ENCODE measurements at regions not wholly inside any gene's neighbourhood (a gene's known extent, or its start where the extent isn't known, plus 50 kb on each side); places are given as distances from the start of the nearest gene placed in this dataset.

GRCh38 chr14:38432186-38432585 lies 176.3 kb upstream of the CLEC14A start:
- Histone ChIP-seq H4K5ac (ENCODE audit: insufficient read length, low read depth, low read length) (no peak overlapping the region), H3K4me3 (ENCODE audit: extremely low read depth in 1 of 4, insufficient read depth in 2 of 4, low read depth in 3 of 4, low read length in 4 of 4) (no peak overlapping the region), H3K79me1 (ENCODE audit: low read depth, low read length) (no peaks in the 10 kb centered on the region), H3K9ac (replicated peaks in 1 of 4; ENCODE audit: extremely low read depth in 1 of 4, low read depth in 3 of 4, low read length in 3 of 4) (no peak overlapping the region), H2BK5ac (ENCODE audit: low read depth, low read length) (no peak overlapping the region), H3K27me3 (replicated peaks in 1 of 4; ENCODE audit: control insufficient read depth in 3 of 4, extremely low read depth in 1 of 4, insufficient read depth in 3 of 4, low read length in 3 of 4) (no peaks in the 10 kb centered on the region), H2BK120ac (replicated peaks; ENCODE audit: low read depth, low read length) (no peak overlapping the region), H2BK12ac (ENCODE audit: low read depth, low read length) (no peak overlapping the region), H3K4me1 (replicated peaks in 1 of 4; ENCODE audit: control insufficient read depth in 3 of 4, insufficient read depth in 4 of 4, low read length in 3 of 4) (no peaks in the 10 kb centered on the region), H3K23me2 (ENCODE audit: low read depth, low read length) (no peaks in the 10 kb centered on the region; the same call in 1 of the 2 replicates), H3K56ac (replicated peaks; ENCODE audit: insufficient read length, low read depth, low read length) (no peak overlapping the region), H2AK5ac (ENCODE audit: low read depth, low read length) (no peak overlapping the region), H3K9me3 (ENCODE audit: insufficient read depth in 2 of 2, low read depth in 1 of 2, low read length in 1 of 2) (no peaks in the 10 kb centered on the region), H2AFZ (ENCODE audit: low read length) (no peak overlapping the region), H3K27ac (ENCODE audit: low read depth, low read length) (no peak overlapping the region), H3K4me2 (ENCODE audit: insufficient read depth in 1 of 2, low read depth in 2 of 2, low read length in 2 of 2) (no peak overlapping the region), H4K8ac (ENCODE audit: extremely low read depth, insufficient read depth, low read length) (no peak overlapping the region), H4K91ac (replicated peaks; ENCODE audit: insufficient read length, low read length) (no peak overlapping the region), H3K14ac (ENCODE audit: insufficient read length) (no peak overlapping the region), H3K79me2 (ENCODE audit: control insufficient read depth in 1 of 2, insufficient read depth in 2 of 2, low read length in 2 of 2) (no peaks in the 10 kb centered on the region), H3K36me3 (ENCODE audit: control insufficient read depth in 2 of 4, insufficient read depth in 4 of 4, low read length in 3 of 4) (no peaks in the 10 kb centered on the region), H3K4ac (replicated peaks; ENCODE audit: insufficient read length, low read depth, low read length) (no peak overlapping the region), H2BK20ac (ENCODE audit: low read length) (no peak overlapping the region), H2BK15ac (ENCODE audit: low read length) (no peak overlapping the region), H3K23ac (ENCODE audit: insufficient read length) (no peak overlapping the region), H4K20me1 (replicated peaks in 1 of 2; ENCODE audit: control insufficient read depth in 1 of 2, insufficient read depth in 2 of 2, low read length in 2 of 2) (no peaks in the 10 kb centered on the region), H3K18ac (ENCODE audit: extremely low read depth, low read length) (no peak overlapping the region)
- POLR2A ChIA-PET (ENCODE audit: partially characterized antibody), result no interaction called here
- no peak for DNase-seq (ENCODE audit: low read depth in 1 of 2, low spot score in 2 of 2)
- CTCF ChIA-PET (ENCODE audit: partially characterized antibody), result no interaction called here
- no peak for FAIRE-seq
- WGBS, 2 experiments (ENCODE audit: extremely low coverage in 1 of 2, insufficient coverage in 1 of 2, insufficient read length in 1 of 2, insufficient replicate concordance in 2 of 2, low coverage in 1 of 2, low lambda C conversion rate in 2 of 2, missing lambda C conversion rate in 1 of 2), result 83% methylated on average over 2 of the region's 2 CpGs; no CpG with 5 or more reads in 1 of the 2 experiments
- TF ChIP-seq ATF2 (IDR thresholded peaks at IDR 0.05; ENCODE audit: low read length) (no peak), SP2 (IDR thresholded peaks at IDR 0.05; ENCODE audit: low read length) (no peak), E2F6 (IDR thresholded peaks at IDR 0.05) (no peak), CHD2 (IDR thresholded peaks at IDR 0.05; ENCODE audit: low read length) (no peak), KDM1A (IDR thresholded peaks at IDR 0.05; ENCODE audit: borderline replicate concordance, low read length) (no peak), POLR2A (IDR thresholded peaks at IDR 0.05; ENCODE audit: control extremely low read depth in 1 of 2, low read depth in 2 of 2, low read length in 2 of 2) (no peak), ATF3 (IDR thresholded peaks at IDR 0.05; ENCODE audit: insufficient read depth, low read depth, low read length) (no peak), TAF1 (IDR thresholded peaks at IDR 0.05; ENCODE audit: low read depth, low read length) (no peak), EP300 (IDR thresholded peaks at IDR 0.05; ENCODE audit: borderline replicate concordance in 1 of 2, low read depth in 2 of 2, low read length in 2 of 2) (no peak)

All from H1 (cell line).